Lung microvascular endothelial cell (primary cell): ENCODE measurements at regions not wholly inside any gene's neighbourhood (a gene's known extent, or its start where the extent isn't known, plus 50 kb on each side); places are given as distances from the start of the nearest gene placed in this dataset.

Experiments
- DNase-seq, 2 donors: peaks; one replicate each; pipeline versions ENCODE4 v3.0.0 to v3.0.0-alpha.2; 2010; ENCODE audit warnings: low read depth in 2 of 2

- peak in 1 of 2 donors; percentile 48 for DNase-seq
Measured at GRCh38 chr2:160672211-160672610, 178.6 kb upstream of the RBMS1 start.

- peak; percentile 16 to 30 for DNase-seq
Measured at GRCh38 chr2:160674146-160674750, 180.6 kb upstream of the RBMS1 start.

GRCh38 chr2:160679686-160680085 is 186.1 kb upstream of the RBMS1 start:
- DNase-seq = no peak

- no peak for DNase-seq
Measured at GRCh38 chr2:160680294-160680693, 186.7 kb upstream of the RBMS1 start.

DNA sequence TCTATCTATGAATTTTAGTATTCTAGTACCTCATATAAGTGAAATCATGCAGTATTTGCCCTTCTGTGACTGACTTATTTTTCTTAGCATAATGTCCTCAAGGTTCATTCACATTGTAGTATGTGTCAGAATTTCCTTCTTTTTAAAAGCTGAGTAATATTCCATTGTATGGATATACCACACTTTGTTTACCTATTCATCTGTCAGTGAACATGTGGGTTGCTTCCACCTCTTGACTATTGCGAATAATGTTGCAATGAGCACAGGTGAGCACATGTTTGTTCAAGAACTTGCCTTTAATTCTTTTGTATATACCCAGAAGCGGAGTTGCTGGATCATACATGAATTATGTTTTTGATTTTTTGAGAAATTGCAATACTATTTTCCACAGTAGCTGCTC is 187.4 kb upstream of the RBMS1 start:
- no peak for DNase-seq

DNA sequence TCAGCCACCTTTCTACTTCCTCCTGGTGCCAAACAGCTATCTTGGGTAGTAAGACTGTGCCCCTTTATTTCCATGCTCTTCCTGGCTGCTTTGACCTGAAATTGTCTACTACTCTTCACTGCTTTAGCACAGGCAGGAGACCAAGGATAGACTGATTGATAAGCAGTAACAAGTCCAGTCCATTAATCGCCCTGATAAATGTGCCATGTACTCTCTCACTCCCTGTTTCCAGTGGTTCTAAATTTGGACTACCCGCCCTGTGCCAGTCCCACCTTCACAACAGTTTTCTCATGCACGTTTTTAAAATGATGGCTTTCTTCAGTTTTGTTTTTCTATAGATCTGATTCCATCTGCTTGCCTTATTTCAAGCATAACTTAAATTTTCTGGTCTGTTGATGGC is 189.6 kb upstream of the RBMS1 start:
- no peak for DNase-seq

GRCh38 chr2:160687629-160688028 is 194.0 kb upstream of the RBMS1 start:
- no peak for DNase-seq

DNA sequence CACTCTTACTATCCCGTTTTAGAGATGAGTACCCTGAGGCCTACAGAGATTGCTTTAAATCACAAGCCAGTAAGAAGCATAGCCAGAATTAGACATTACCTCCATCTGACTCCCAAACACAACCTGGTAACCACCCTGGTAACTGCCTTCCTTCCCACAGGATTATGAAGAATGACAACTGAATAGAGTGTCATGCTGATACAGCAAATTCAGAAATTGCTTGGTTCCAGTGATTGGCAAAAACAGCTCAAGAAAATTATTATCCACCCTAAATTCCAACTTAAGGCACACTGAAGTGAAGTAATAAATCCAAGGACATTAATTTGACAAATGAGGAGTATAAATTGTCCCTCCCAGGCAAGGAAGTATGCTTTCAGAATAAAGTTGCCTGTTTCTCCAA is 195.8 kb upstream of the RBMS1 start:
- DNase-seq = no peak

DNA sequence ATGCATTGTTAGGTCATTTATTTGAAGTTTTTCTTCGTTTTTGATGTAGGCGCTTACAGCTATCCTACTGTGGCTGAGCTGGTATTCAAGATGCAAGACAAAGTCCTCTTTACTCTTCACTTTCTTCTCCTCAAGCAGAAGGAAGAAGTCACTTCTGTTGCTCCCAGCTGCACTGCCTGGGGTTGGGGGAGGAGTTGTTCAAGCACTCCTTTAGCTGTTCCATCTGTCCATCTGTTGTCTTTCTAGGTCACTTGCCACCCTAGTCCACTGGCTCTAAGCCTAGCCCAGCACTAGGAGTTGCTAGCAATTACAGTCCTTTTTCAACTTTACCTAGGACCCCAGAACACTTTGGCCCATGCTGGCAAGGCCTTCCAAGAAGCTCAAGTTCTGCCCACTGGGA is 200.6 kb upstream of the RBMS1 start:
- DNase-seq = no peak

DNA sequence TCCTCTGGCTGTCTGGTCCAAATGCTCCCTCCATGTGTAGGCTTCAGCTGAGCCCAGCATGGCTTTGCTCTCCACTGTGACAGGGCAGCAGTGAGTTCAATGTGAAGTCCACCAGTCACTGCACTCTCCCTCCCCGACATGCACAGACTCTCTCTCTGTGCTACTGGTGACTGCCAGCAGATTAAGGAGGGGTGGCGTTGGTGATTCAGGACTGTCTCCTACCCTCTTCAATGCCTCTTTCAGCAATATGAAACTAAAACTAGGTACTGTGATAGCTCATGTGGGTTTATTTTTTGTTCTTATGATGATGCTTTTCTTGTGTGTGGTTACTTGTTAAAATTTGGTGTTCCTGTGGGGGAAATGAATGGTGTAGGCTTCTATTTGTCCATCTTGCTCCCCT is 201.0 kb upstream of the RBMS1 start:
- DNase-seq = no peak

GRCh38 chr2:160695402-160696086 is 201.9 kb upstream of the RBMS1 start:
- no peak for DNase-seq

DNA sequence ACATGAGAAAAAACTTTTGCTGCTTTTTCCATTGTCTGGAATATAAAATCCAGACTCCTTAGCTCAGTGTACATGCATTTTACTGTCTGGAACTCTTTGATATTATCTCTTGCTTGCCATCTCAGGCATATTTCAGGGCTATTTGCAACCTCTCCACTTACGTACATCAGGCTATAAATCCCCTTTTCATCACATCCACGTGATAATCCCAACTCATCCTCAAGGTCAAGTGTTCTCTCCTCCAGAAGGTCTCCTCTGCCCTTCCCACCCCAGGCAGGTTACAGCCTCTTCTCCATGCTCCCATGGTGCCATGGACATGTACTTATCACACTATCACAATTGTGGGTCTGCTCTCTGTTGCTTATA is 202.5 kb upstream of the RBMS1 start:
- no peak for DNase-seq

DNA sequence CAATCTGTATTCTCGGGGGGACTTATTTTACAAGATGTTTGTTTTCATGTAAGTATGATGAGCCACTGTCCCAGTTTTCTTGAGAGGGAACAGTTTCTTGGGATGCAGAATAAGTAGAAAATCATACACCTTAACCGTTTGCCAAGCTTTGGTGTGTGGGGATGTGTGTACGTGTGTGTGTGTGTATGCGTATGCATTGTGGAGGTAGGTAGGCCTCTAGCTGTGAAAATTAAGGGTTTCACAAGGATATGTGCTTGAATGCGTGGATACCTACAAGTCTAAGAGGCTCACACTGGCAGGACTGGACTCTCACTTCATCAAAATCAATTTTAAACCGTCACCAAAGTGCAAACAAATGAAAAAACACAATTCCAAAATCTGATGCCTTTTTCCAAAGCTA is 204.2 kb upstream of the RBMS1 start:
- no peak for DNase-seq

DNA sequence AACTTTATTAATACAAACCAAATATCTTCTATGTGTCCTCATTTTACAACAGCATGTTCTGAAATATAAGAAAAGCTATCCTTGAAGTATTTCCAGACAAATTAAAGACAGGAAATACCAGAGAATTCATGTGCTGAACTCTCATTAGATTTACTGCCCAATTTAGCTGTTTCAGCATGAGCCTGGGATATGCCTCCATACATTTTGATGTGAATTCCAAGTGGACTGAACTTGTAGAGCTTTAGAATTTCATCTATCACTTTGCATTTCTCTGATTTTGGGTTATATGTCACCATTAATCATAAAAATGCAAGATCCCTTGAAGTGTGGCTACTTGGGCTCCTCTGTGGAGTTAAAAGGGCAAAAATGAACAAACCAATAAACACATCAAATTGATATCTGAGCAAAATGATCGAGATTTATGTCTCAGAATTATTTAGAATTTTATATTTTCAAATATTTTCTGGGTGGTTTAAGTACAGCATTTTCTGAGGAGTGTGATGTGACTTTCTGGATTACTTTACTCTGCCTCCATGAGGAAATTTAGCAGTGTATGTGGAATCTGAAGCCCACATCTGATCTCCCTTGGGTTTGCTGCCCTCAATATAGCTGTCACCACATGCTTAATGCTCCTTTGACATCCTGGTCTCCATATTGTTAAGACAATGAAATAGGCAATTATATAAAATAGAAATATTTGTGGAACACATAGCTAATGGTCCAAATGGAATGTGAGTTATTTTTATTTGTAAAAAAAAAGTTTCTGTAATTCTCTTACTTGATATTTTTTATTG is 206.6 kb upstream of the RBMS1 start:
- DNase-seq = peak in 1 of 2 donors; percentile 5

- no peak for DNase-seq
Measured at GRCh38 chr2:160701822-160702221, 208.2 kb upstream of the RBMS1 start.

DNA sequence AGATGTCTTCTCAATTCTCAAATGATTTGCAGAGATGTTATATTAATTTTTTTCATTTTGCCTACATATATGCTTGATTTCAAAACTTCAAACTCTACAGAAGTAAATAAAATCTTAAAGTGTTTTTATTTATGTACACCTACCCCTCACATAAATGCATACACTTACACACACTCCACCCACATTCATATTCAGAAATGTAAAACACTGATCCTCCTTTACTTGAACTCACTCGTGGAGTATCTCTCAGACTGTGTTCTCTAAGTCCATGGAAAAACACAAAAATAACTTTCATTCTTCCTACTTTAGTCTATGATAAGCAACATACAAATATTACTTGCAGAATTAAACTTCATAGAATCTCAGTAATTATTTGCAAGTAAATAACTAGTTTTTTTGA is 209.1 kb upstream of the RBMS1 start:
- no peak for DNase-seq

DNA sequence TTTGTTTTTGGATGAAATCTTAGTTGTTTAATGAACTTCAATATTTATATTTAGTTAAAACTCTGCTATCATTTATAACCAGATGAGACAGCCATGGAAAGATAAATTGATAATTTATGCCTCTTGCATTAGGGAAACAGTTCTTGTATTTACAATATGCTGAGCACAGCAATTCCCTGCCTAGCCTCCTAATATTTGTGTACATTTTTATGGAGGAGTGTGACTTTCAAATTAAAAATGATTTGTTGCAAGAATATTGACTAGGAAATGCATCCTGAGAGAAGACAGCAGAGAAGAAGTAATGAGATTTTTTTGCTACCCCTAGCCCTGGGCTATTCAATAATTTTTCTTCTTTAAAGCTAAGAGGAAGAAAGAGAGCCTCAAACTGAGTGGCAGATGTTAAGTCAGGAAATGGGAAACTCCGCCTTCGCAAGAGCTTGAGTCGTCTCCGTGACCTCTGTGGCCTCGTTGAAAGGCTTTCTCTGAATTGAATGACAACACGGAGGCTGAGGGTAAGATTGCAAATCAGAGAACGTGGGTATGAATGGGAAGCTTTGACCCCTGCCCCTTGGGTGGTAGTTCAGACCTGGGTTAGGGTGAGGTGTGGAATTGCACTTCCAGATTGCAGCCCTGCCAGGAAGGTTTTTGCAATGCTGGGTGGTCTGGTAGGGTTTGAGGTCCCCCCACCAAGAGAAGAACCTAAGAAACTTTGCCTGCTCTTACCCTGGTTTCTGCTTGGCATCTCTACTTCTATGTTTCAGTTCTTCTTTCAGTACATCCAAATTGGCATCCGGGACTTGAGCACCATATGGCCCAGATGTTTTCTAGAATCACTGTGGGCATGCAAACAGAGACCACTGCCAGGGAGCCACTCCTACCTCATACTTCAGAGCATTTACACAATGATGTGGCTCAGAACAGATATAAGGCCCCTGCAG is 210.3 kb upstream of the RBMS1 start:
- DNase-seq = peak in 1 of 2 donors; percentile 9

- no peak for DNase-seq
Measured at GRCh38 chr2:160715428-160715827, 221.8 kb upstream of the RBMS1 start.

DNA sequence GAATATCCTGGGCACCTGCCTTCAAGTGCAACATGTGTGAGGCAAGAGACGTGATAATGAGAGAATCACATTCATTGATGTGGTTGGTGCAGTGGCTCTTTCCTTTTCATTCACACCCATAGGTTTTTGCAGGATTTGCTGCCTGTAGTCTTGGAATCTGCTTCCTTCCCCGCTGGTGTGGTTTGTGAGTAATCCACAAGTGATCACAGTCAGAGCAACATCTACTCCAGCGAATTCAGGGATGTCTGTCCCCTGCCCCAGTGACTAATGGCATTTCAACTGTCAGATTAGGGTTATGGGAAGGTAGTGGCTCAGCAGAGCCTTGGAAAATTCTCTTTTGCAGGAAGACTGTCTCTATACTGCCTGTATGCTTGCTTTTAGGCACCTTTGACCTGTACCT is 225.5 kb upstream of the RBMS1 start:
- DNase-seq = peak in 1 of 2 donors; percentile 3

DNA sequence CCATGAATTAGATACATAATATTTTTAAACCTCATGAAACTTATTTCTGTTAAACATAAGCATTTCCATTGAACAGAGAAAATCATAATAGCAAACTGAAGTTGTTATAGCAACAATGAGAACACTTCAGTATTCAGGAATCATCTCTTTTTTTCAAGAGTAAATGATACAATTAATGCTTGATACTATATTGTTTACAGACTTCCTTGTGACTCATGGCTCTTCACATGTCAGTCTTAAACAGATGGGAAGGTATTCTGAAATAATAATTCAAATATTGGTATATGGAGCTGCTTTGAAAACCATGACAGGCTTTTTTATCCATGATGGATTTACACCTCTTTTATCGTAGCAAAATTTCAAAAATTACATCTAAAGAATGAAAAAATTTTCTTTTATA is 226.5 kb upstream of the RBMS1 start:
- DNase-seq = peak in 1 of 2 donors; percentile 19
